GM18873 (cell line): ENCODE measurements at regions not wholly inside any gene's neighbourhood (a gene's known extent, or its start where the extent isn't known, plus 50 kb on each side); places are given as distances from the start of the nearest gene placed in this dataset.
"Not testable (repeated sequence)": the region's sequence is repeated elsewhere in the genome, so short reads cannot be mapped to it uniquely, and the experiment has no call there.

Source experiments
- ATAC-seq: cut with Tn5 transposase; IDR thresholded peaks from one replicate; pipeline ENCODE4 v1.9.1; 2021; ENCODE audit warnings: mild to moderate bottlenecking, moderate library complexity, moderate number of reproducible peaks; ENCODE audit not compliant: unreplicated experiment, low FRiP score

GRCh38 chr7:116410694-116411093, 88.8 kb upstream of the CAV2 start:
- ATAC-seq, result not testable (repeated sequence)

DNA sequence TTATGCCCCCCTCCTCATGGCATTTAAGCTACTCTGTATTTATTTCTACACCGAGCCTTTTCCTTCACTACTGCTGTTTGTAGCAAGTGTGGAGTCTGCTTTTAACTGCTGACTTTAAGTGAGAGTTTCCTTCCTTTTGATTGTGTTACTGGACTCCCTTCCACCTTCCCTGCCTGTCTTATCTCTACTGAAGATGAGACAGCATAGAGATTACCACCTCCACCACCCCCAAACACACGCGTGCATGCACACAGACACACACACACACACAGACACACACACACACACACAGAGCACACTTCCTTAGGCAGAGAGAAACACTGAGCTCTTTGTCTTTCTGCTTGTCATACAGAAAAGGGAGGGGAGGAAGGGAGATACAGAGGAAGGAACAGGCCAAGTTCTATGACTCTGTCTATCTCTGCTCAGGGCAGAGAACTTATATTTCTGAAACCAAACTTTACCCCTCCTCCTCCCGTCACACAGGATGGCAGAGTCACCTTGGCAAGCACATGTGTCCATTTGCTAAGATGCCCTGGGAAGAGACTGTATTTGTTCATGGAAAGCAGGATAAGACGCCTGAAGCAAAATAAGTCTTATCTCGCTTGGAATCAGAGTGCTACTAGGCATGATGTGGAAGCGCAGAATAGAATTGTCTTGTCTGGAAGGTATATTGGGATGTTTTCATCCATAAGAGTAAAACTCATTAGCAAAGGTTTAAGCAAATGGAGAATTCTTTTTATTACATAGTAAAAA, 81.8 kb upstream of the CAV2 start:
- no peak for ATAC-seq

GRCh38 chr7:116418524-116418923, 81.0 kb upstream of the CAV2 start:
- ATAC-seq, result no peak

- ATAC-seq, result no peak
Observed at GRCh38 chr7:116420003-116420402, 79.5 kb upstream of the CAV2 start.

DNA sequence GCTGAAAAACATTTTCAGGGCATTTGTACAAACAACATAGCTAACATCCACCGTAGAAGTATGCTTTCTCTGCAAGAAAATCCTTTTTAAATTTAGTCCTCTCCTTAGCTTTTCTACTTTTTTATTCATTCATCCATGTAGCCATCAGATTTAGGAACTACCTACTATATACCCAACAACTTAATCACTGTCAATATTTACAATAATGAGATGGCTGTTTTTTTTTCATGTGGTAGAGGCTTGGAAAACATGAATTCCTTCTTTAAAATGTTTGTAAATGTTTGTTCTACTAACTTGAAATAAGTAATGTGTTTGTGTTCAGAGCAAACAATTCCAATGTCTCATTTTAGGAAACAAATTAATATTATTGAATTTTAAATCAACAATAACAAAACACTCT, 78.2 kb upstream of the CAV2 start:
- no peak for ATAC-seq

- ATAC-seq, result no peak
Observed at GRCh38 chr7:116422683-116423082, 76.9 kb upstream of the CAV2 start.

- no peak for ATAC-seq
Observed at GRCh38 chr7:116423499-116423898, 76.0 kb upstream of the CAV2 start.

GRCh38 chr7:116425647-116426209, 73.8 kb upstream of the CAV2 start:
- no peak for ATAC-seq

GRCh38 chr7:116426428-116427156, 72.9 kb upstream of the CAV2 start:
- no peak for ATAC-seq

- ATAC-seq, result no peak
Observed at GRCh38 chr7:116429986-116430619, 69.4 kb upstream of the CAV2 start.

- no peak for ATAC-seq
Observed at GRCh38 chr7:116431787-116432526, 67.6 kb upstream of the CAV2 start.

DNA sequence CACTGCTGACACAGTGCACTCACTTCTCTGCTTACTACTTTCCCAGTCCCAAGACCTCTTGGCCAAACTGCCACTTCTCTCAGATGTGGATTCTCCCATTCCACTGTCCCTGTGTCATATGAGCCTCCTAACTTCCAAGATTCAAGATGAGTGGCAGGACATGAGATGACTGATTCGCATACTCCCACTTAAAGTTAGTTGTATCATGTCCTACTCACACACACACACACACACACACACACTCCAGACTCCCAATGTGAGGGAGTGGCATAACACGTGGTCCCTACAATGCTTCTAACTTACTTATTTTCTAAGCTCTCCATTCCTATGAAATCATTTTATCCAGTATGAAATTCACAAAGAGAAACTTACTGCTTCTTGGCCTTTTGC, 67.0 kb upstream of the CAV2 start:
- ATAC-seq, result no peak

GRCh38 chr7:116433246-116433645, 66.3 kb upstream of the CAV2 start:
- no peak for ATAC-seq

GRCh38 chr7:116434820-116435341, 64.7 kb upstream of the CAV2 start:
- ATAC-seq, result no peak

DNA sequence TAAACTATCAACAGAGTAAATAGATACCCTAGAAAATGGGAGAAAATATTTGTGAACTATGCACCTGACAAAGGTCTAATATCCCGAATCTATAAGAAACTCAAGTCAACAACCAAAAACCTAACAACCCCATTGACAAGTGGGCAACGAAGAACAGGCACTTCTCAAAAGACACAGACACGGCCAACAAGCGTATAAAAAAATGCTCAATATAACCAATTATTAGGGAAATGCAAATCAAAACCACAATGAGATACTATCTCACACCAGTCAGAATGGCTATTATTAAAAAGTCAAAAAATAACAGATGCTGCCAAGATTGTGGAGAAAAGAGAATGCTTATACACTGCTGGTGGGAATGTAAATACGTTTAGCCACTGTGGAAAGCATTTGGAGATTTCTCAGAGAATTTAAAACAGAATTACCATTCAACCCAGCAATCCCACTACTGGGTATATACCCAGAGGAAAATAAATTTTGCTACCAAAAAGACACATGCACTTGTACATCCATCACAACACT, 63.2 kb upstream of the CAV2 start:
- no peak for ATAC-seq

GRCh38 chr7:116438267-116438666, 61.3 kb upstream of the CAV2 start:
- no peak for ATAC-seq

GRCh38 chr7:116439005-116439404, 60.5 kb upstream of the CAV2 start:
- no peak for ATAC-seq

DNA sequence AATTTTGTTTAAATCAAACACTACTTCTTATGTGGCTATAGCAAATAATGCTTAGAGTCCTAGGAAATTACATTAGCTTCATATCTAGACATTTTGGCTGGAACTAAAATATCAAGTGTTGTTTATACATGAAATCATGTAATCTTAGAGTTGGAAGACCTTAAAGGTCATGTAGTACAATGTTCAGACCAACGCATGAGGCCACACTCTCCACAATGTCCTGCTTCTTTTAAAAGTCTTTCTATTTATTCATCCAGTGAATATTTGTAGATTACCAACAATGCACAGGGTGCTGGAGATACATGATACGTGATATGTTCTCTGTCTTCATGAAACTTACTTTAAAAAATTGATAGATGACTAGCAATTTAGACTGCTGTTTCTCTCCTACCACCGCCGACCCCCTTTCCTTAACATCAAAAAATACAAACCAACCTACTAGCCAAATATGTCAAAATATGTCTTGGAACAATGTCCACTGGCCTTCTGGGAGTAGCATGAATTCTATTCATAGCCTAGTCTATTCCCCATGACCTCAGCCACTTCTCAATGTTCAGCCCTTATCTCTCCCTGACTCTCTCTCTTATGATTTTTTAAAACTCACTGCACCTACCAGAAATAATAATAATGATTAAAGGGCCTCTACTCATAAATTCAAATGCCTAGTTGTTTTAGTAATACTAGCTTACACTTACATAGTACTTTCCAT, 59.5 kb upstream of the CAV2 start:
- ATAC-seq, result no peak

- ATAC-seq, result no peak
Observed at GRCh38 chr7:116441534-116441933, 58.0 kb upstream of the CAV2 start.
